CD4-positive, alpha-beta T cell (primary cell): ENCODE measurements at regions not wholly inside any gene's neighbourhood (a gene's known extent, or its start where the extent isn't known, plus 50 kb on each side); places are given as distances from the start of the nearest gene placed in this dataset.

Experiments
- ATAC-seq: fragments of 200-7000 bp; cut with Tn5 transposase; one replicate; pipeline ENCODE4 v1.10.0; 2022; ENCODE audit warnings: mild to moderate bottlenecking; ENCODE audit not compliant: poor library complexity
- CTCF ChIA-PET: fragments of 350-600 bp; sonication (Branson Sonifier 250); formaldehyde crosslinking; loops from one replicate; lab custom pipeline; 2021; ENCODE audit warnings: antibody characterized with exemption, inconsistent platforms; lab: Charles Lee
- POLR2A ChIA-PET: fragments of 350-600 bp; sonication (Branson Sonifier 250); formaldehyde crosslinking; loops from one replicate; lab custom pipeline; 2021; ENCODE audit warnings: antibody characterized with exemption, inconsistent platforms; lab: Charles Lee
- DNase-seq, 14 experiments: peaks; one replicate each; pipeline ENCODE4 v3.0.0-alpha.2; 2013 to 2020; ENCODE audit warnings: mixed read lengths in 2 of 14
- H3K27ac ChIP-seq, 2 donors: one replicate each; pipeline versions ENCODE4 v1.5.1 to v1.7.0; 2013; ENCODE audit warnings: low read length in 2 of 2, low read depth in 1 of 2, mild to moderate bottlenecking in 1 of 2
- H3K27me3 ChIP-seq, 2 experiments: 1 replicate in 1 of 2; 2 replicates in 1 of 2; pipeline versions ENCODE4 v1.6.1 to v1.7.0; 2013; ENCODE audit warnings: low read length in 2 of 2, control low read depth in 1 of 2, mild to moderate bottlenecking in 1 of 2, moderate library complexity in 1 of 2; ENCODE audit not compliant: insufficient read depth in 2 of 2, control insufficient read depth in 1 of 2
- H3K36me3 ChIP-seq: one replicate; pipeline ENCODE4 v1.6.1; 2013; ENCODE audit warnings: low read length, control low read depth; ENCODE audit not compliant: insufficient read depth
- H3K4me1 ChIP-seq: one replicate; pipeline ENCODE4 v1.6.1; 2013; ENCODE audit warnings: low read length, control low read depth; ENCODE audit not compliant: insufficient read depth
- H3K4me3 ChIP-seq: one replicate; pipeline ENCODE4 v1.5.1; 2013; ENCODE audit warnings: mild to moderate bottlenecking, low read length, moderate library complexity
- H3K9me3 ChIP-seq, 2 experiments: 1 replicate in 1 of 2; 2 replicates in 1 of 2; pipeline versions ENCODE4 v1.6.1 to v1.7.0; 2013; ENCODE audit warnings: low read length in 2 of 2, mild to moderate bottlenecking in 2 of 2, control low read depth in 1 of 2, moderate library complexity in 1 of 2; ENCODE audit not compliant: control insufficient read depth in 1 of 2, insufficient read depth in 1 of 2
- H3K27ac Mint-ChIP-seq: one replicate; pipeline ENCODE4 v1.8.0; 2020; ENCODE audit warnings: mixed read lengths
- H3K27me3 Mint-ChIP-seq: one replicate; pipeline ENCODE4 v1.8.0; 2021; ENCODE audit warnings: mixed read lengths
- H3K36me3 Mint-ChIP-seq: one replicate; pipeline ENCODE4 v1.8.0; 2021; ENCODE audit warnings: low read depth, mixed read lengths
- H3K4me1 Mint-ChIP-seq: one replicate; pipeline ENCODE4 v1.8.0; 2021; ENCODE audit warnings: low read depth, mixed read lengths
- H3K4me3 Mint-ChIP-seq: one replicate; pipeline ENCODE4 v1.8.0; 2020; ENCODE audit warnings: mild to moderate bottlenecking, mixed read lengths
- H3K9me3 Mint-ChIP-seq: one replicate; pipeline ENCODE4 v1.8.0; 2020; ENCODE audit warnings: mixed read lengths
- intact Hi-C, 2 experiments: fragments of 100-400 bp; cut with DNase I in 1 of 2; cut with micrococcal nuclease in 1 of 2; formaldehyde crosslinking; loops; one replicate each; pipeline versions ENCODE4 v1.15.1 to v1.9.0; 2023 to 2025; cut with DNase I, micrococcal nuclease
- TF ChIP-seq, protein P1 (sequence below): fragments of 200-600 bp; IDR thresholded peaks from one replicate; pipeline ENCODE4 v1.8.0; 2022; ENCODE audit warnings: antibody characterized with exemption, mild to moderate bottlenecking

DNA sequence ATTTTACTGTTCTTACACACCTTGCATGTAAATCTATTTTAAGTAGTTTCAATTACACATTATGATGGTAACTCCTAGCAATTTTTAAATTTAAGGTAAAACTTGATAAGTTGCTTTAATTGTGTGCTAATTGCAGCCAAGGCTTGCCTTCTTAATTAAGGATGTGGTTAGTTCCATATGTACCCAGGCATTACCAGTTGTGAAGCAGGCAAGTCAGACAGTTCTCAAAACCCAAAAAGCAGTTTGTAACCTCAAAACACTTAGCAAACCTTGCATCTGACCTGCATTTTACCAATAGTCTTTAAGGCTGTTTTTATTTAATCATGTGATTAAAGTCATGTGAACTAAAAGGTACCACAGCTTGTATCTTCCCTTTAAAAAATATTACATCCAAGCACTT is 1159.4 kb downstream of the DSC3 start:
- H3K27me3 Mint-ChIP-seq = no peaks in the 10 kb centered on the region
- ChIA-PET CTCF (no interaction called here), POLR2A (no interaction called here)
- Histone ChIP-seq H3K9me3 (peaks cover 11 to 16% of the 10 kb centered on the region in 2 experiments), H3K4me3 (no peak overlapping the region), H3K27ac (no peak overlapping the region), H3K4me1 (no peaks in the 10 kb centered on the region), H3K36me3 (no peaks in the 10 kb centered on the region), H3K27me3 (no peaks in the 10 kb centered on the region)
- no peak overlapping the region for H3K4me3 Mint-ChIP-seq
- H3K27ac Mint-ChIP-seq = no peak overlapping the region
- H3K9me3 Mint-ChIP-seq = peaks cover 9% of the 10 kb centered on the region
- ATAC-seq = no peak
- intact Hi-C loops = no loop called here
- H3K36me3 Mint-ChIP-seq = no peaks in the 10 kb centered on the region
- no peak for DNase-seq
- no peaks in the 10 kb centered on the region for H3K4me1 Mint-ChIP-seq
- TF ChIP-seq, protein P1, sequence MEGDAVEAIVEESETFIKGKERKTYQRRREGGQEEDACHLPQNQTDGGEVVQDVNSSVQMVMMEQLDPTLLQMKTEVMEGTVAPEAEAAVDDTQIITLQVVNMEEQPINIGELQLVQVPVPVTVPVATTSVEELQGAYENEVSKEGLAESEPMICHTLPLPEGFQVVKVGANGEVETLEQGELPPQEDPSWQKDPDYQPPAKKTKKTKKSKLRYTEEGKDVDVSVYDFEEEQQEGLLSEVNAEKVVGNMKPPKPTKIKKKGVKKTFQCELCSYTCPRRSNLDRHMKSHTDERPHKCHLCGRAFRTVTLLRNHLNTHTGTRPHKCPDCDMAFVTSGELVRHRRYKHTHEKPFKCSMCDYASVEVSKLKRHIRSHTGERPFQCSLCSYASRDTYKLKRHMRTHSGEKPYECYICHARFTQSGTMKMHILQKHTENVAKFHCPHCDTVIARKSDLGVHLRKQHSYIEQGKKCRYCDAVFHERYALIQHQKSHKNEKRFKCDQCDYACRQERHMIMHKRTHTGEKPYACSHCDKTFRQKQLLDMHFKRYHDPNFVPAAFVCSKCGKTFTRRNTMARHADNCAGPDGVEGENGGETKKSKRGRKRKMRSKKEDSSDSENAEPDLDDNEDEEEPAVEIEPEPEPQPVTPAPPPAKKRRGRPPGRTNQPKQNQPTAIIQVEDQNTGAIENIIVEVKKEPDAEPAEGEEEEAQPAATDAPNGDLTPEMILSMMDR = no peak

DNA sequence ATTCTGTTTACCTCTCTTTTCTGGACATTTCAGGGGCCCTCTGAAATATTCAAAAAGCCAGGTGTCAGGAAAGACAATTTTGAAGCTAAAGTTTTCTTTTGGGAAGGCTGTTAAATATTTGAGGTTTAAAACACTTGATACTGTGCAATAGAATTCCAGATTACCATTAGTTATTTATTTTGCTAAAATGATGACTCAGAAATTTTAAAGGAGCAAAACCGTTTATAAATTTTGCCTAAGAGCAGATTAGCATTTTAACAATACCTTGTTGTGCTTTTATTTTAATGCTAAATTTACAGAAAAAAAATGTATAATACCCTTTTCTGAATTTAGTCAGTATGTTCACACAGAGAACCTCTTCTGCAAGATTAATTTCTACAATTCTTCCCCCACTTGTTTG is 1159.9 kb downstream of the DSC3 start:
- Histone ChIP-seq H3K9me3 (peaks cover 11 to 16% of the 10 kb centered on the region in 2 experiments), H3K4me1 (no peaks in the 10 kb centered on the region), H3K27me3 (no peaks in the 10 kb centered on the region), H3K4me3 (no peak overlapping the region), H3K27ac (no peak overlapping the region), H3K36me3 (no peaks in the 10 kb centered on the region)
- no peak for DNase-seq
- Mint-ChIP-seq H3K36me3 (no peaks in the 10 kb centered on the region), H3K4me1 (no peaks in the 10 kb centered on the region), H3K9me3 (peaks cover 4% of the 10 kb centered on the region), H3K4me3 (no peak overlapping the region), H3K27me3 (no peaks in the 10 kb centered on the region), H3K27ac (no peak overlapping the region)
- TF ChIP-seq, protein P1 = no peak
- POLR2A ChIA-PET = no interaction called here
- CTCF ChIA-PET = no interaction called here
- no peak for ATAC-seq
- intact Hi-C loops = no loop called here

DNA sequence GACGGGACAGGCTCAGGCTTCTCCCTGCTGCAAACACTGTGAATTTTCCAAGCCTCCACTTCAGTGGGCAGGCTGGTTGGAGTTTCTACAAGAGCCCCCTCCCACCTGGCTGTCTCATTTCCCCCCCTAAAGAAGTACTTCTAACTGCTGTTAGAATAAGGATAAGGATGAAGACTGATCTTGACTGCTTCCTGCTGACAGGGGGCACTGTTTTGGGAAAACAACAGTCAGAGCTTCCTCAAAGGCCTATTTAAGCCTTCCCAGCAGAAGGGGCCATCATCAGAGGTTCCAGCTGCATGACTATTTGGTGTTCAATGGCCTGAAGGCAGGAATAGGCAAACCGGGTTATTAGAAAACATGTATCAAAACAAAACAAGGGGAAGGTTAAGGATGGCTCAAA is 1162.8 kb downstream of the DSC3 start:
- no peaks in the 10 kb centered on the region for H3K4me1 ChIP-seq
- Mint-ChIP-seq H3K36me3 (no peaks in the 10 kb centered on the region), H3K27me3 (no peaks in the 10 kb centered on the region), H3K27ac (no peak overlapping the region), H3K4me1 (no peaks in the 10 kb centered on the region), H3K9me3 (peaks cover 4% of the 10 kb centered on the region), H3K4me3 (no peak overlapping the region)
- intact Hi-C loops = no loop called here
- no peaks in the 10 kb centered on the region for H3K36me3 ChIP-seq
- no peaks in the 10 kb centered on the region for H3K27me3 ChIP-seq
- peaks cover 11 to 16% of the 10 kb centered on the region in 2 experiments for H3K9me3 ChIP-seq
- CTCF ChIA-PET = no interaction called here
- POLR2A ChIA-PET = no interaction called here
- H3K27ac ChIP-seq = no peak overlapping the region
- no peak for DNase-seq
- no peak for ATAC-seq
- TF ChIP-seq, protein P1 = no peak
- H3K4me3 ChIP-seq = no peak overlapping the region
